Liver (tissue), 8 donors: ENCODE measurements at regions not wholly inside any gene's neighbourhood (a gene's known extent, or its start where the extent isn't known, plus 50 kb on each side); places are given as distances from the start of the nearest gene placed in this dataset.

Experiments
- DNase-seq: peaks from one replicate; pipeline ENCODE4 v3.0.0-alpha.2; 2017; ENCODE audit warnings: low spot score
- H3K27ac ChIP-seq, 2 donors: one replicate each; pipeline ENCODE4 v1.7.0; 2013; ENCODE audit warnings: inconsistent platforms in 2 of 2, low read length in 2 of 2, control low read depth in 1 of 2, low read depth in 1 of 2, mild to moderate bottlenecking in 1 of 2
- H3K27me3 ChIP-seq, 4 donors: one replicate each; pipeline versions ENCODE4 v1.6.1 to v1.7.0; 2013; ENCODE audit warnings: low read length in 3 of 4, inconsistent platforms in 1 of 4, mild to moderate bottlenecking in 1 of 4, moderate library complexity in 1 of 4; ENCODE audit not compliant: control insufficient read depth in 4 of 4, insufficient read depth in 4 of 4
- H3K36me3 ChIP-seq, 4 donors: one replicate each; pipeline versions ENCODE4 v1.6.1 to v1.7.0; 2013; ENCODE audit warnings: low read length in 3 of 4, mild to moderate bottlenecking in 3 of 4, low read depth in 1 of 4, moderate library complexity in 1 of 4; ENCODE audit not compliant: control insufficient read depth in 4 of 4, insufficient read depth in 3 of 4
- H3K4me1 ChIP-seq, 4 donors: one replicate each; pipeline versions ENCODE4 v1.6.1 to v1.7.0; 2013; ENCODE audit warnings: low read length in 3 of 4, mild to moderate bottlenecking in 3 of 4, moderate library complexity in 1 of 4; ENCODE audit not compliant: control insufficient read depth in 4 of 4, insufficient read depth in 4 of 4
- H3K4me3 ChIP-seq, 3 donors: one replicate each; pipeline versions ENCODE4 v1.6.1 to v1.7.0; 2013; ENCODE audit warnings: low read length in 3 of 3, control low read depth in 1 of 3, low read depth in 1 of 3, mild to moderate bottlenecking in 1 of 3
- H3K9ac ChIP-seq, 2 donors: one replicate each; pipeline ENCODE4 v1.7.0; 2013; ENCODE audit warnings: low read length in 2 of 2, mild to moderate bottlenecking in 2 of 2, moderate library complexity in 2 of 2, control low read depth in 1 of 2, low read depth in 1 of 2
- H3K9me3 ChIP-seq, 4 donors: one replicate each; pipeline versions ENCODE4 v1.6.1 to v1.7.0; 2013; ENCODE audit warnings: low read length in 3 of 4; ENCODE audit not compliant: control insufficient read depth in 4 of 4
- EGR1 ChIP-seq, 2 donors: IDR thresholded peaks; 2 replicates each; pipeline ENCODE4 v1.6.1; 2016 to 2018; ENCODE audit warnings: antibody characterized with exemption in 2 of 2, low read depth in 2 of 2
- FOXA1 ChIP-seq: IDR thresholded peaks from 2 replicates; pipeline ENCODE4 v1.6.1; 2016; ENCODE audit warnings: antibody characterized with exemption
- FOXA2 ChIP-seq: IDR thresholded peaks from 2 replicates; pipeline ENCODE4 v1.6.1; 2016; ENCODE audit warnings: antibody characterized with exemption
- GABPA ChIP-seq, 2 donors: IDR thresholded peaks in 1 of 2; conservative IDR thresholded peaks in 1 of 2; 2 replicates each; pipeline ENCODE4 v1.6.1; 2016; ENCODE audit warnings: antibody characterized with exemption in 2 of 2, mild to moderate bottlenecking in 1 of 2, moderate library complexity in 1 of 2
- HNF4A ChIP-seq, 2 donors: conservative IDR thresholded peaks; 2 replicates each; pipeline ENCODE4 v1.6.1; 2016; ENCODE audit warnings: antibody characterized with exemption in 2 of 2, mild to moderate bottlenecking in 2 of 2
- HNF4G ChIP-seq: IDR thresholded peaks from 2 replicates; pipeline ENCODE4 v1.6.1; 2016; ENCODE audit warnings: antibody characterized with exemption
- JUND ChIP-seq, 2 donors: IDR thresholded peaks; 2 replicates each; pipeline ENCODE4 v1.6.1; 2016; ENCODE audit warnings: antibody characterized with exemption in 2 of 2
- NR2F2 ChIP-seq: IDR thresholded peaks from 2 replicates; pipeline ENCODE4 v1.6.1; 2016; ENCODE audit warnings: antibody characterized with exemption
- RAD21 ChIP-seq, 2 donors: IDR thresholded peaks; 2 replicates each; pipeline ENCODE4 v1.6.1; 2016; ENCODE audit warnings: antibody characterized with exemption in 2 of 2, mild to moderate bottlenecking in 2 of 2
- RXRA ChIP-seq, 2 donors: IDR thresholded peaks; 2 replicates each; pipeline ENCODE4 v1.6.1; 2017 to 2018; ENCODE audit warnings: antibody characterized with exemption in 2 of 2, mild to moderate bottlenecking in 1 of 2
- SP1 ChIP-seq: IDR thresholded peaks from 2 replicates; pipeline ENCODE4 v1.6.1; 2018; ENCODE audit warnings: antibody characterized with exemption, mild to moderate bottlenecking
- TAF1 ChIP-seq: conservative IDR thresholded peaks from 2 replicates; pipeline ENCODE4 v1.6.1; 2016; ENCODE audit warnings: antibody characterized with exemption, mild to moderate bottlenecking
- YY1 ChIP-seq: IDR thresholded peaks from 2 replicates; pipeline ENCODE4 v1.6.1; 2016; ENCODE audit warnings: antibody characterized with exemption, mild to moderate bottlenecking
- WGBS: extraction: QIAGEN DNeasy Blood & Tissue Kit; methylation state at CpG from one replicate; pipeline ENCODE4 v1.1.7; 2013; 5-methylcytosine and 5-hydroxymethylcytosine counted together
- TF ChIP-seq, protein P1 (sequence below): IDR thresholded peaks from 2 replicates; pipeline ENCODE4 v1.6.1; 2016; ENCODE audit warnings: antibody characterized with exemption
- TF ChIP-seq, protein P2 (sequence below): IDR thresholded peaks from 2 replicates; pipeline ENCODE4 v1.6.1; 2016; ENCODE audit warnings: antibody characterized with exemption
- TF ChIP-seq, protein P3 (sequence below): IDR thresholded peaks from 2 replicates; pipeline ENCODE4 v1.6.1; 2016; ENCODE audit warnings: antibody characterized with exemption, mild to moderate bottlenecking
- TF ChIP-seq, protein P4 (sequence below): fragments of 150-350 bp; IDR thresholded peaks from 2 replicates; pipeline ENCODE4 v1.5.1; 2017; ENCODE audit warnings: improper control_type of control experiment, low read depth, low read length; ENCODE audit not compliant: missing input control
- TF ChIP-seq, protein P5 (sequence below): IDR thresholded peaks from 2 replicates; pipeline ENCODE4 v1.6.1; 2016; ENCODE audit warnings: antibody characterized with exemption
- donor health status: healthy.
- donor health status: healthy.
- donor health status: healthy.
- donor health status: healthy.
- donor health status: healthy.

DNA sequence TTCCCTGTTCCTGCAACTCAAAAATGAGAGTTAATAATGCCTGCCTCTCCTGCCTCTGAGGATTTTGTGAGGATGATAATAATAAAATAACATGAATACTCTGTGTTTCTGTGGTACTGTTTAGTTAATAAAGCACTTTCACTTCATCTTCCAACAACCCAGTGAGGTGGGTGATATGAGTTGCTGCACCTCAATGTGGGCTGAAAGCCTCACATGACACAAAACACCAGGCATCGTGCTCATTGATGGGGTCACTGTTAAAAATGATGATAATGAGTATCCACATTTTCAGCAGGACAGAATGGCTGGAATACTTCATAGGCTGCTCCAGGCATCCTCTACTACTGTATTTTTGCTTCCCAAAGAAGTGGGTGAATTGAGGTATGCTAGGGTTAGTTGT, 222.8 kb upstream of the NRP1 start:
- Histone ChIP-seq H3K9ac (no peak overlapping the region), H3K27ac (no peak overlapping the region), H3K36me3 (no peaks in the 10 kb centered on the region), H3K4me1 (no peaks in the 10 kb centered on the region), H3K27me3 (no peaks in the 10 kb centered on the region), H3K4me3 (no peak overlapping the region), H3K9me3 (no peaks in the 10 kb centered on the region)
- 82% methylated on average over 1 of the region's 1 CpG for WGBS
- DNase-seq = no peak
- TF ChIP-seq RAD21 (IDR thresholded peaks at IDR 0.05) (no peak), FOXA1 (no peak), GABPA (IDR thresholded peaks at IDR 0.05 in 1 of 2, conservative IDR thresholded peaks at IDR 0.05 in 1 of 2) (no peak), TAF1 (no peak), EGR1 (IDR thresholded peaks at IDR 0.05; ENCODE audit: low read depth in 2 of 2) (no peak), YY1 (no peak)
- TF ChIP-seq, protein P1, sequence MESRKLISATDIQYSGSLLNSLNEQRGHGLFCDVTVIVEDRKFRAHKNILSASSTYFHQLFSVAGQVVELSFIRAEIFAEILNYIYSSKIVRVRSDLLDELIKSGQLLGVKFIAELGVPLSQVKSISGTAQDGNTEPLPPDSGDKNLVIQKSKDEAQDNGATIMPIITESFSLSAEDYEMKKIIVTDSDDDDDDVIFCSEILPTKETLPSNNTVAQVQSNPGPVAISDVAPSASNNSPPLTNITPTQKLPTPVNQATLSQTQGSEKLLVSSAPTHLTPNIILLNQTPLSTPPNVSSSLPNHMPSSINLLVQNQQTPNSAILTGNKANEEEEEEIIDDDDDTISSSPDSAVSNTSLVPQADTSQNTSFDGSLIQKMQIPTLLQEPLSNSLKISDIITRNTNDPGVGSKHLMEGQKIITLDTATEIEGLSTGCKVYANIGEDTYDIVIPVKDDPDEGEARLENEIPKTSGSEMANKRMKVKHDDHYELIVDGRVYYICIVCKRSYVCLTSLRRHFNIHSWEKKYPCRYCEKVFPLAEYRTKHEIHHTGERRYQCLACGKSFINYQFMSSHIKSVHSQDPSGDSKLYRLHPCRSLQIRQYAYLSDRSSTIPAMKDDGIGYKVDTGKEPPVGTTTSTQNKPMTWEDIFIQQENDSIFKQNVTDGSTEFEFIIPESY = no peak
- TF ChIP-seq, protein P2, sequence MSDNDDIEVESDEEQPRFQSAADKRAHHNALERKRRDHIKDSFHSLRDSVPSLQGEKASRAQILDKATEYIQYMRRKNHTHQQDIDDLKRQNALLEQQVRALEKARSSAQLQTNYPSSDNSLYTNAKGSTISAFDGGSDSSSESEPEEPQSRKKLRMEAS = no peak
- TF ChIP-seq, protein P3, sequence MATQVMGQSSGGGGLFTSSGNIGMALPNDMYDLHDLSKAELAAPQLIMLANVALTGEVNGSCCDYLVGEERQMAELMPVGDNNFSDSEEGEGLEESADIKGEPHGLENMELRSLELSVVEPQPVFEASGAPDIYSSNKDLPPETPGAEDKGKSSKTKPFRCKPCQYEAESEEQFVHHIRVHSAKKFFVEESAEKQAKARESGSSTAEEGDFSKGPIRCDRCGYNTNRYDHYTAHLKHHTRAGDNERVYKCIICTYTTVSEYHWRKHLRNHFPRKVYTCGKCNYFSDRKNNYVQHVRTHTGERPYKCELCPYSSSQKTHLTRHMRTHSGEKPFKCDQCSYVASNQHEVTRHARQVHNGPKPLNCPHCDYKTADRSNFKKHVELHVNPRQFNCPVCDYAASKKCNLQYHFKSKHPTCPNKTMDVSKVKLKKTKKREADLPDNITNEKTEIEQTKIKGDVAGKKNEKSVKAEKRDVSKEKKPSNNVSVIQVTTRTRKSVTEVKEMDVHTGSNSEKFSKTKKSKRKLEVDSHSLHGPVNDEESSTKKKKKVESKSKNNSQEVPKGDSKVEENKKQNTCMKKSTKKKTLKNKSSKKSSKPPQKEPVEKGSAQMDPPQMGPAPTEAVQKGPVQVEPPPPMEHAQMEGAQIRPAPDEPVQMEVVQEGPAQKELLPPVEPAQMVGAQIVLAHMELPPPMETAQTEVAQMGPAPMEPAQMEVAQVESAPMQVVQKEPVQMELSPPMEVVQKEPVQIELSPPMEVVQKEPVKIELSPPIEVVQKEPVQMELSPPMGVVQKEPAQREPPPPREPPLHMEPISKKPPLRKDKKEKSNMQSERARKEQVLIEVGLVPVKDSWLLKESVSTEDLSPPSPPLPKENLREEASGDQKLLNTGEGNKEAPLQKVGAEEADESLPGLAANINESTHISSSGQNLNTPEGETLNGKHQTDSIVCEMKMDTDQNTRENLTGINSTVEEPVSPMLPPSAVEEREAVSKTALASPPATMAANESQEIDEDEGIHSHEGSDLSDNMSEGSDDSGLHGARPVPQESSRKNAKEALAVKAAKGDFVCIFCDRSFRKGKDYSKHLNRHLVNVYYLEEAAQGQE = no peak

DNA sequence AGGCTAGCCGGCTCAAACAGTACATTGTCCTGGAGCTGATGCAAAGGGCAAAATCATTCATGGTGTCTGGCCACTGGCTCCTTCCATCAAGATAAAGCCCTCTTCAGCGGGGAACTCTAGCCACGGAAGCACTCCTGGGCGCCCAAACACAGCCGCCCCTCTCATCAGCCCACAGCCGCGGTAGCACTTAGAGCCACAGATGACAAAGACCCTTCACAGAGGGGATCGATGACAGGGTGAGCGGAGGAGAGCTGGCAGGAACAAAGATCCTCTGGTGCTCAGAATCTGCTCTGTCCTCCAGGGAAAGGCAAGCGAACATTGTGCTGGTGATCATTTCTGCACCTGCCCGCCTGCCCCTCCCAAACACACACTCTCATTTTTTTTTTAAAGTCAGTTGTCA, 222.2 kb upstream of the NRP1 start:
- Histone ChIP-seq H3K4me3 (no peak overlapping the region), H3K9ac (no peak overlapping the region), H3K27me3 (no peaks in the 10 kb centered on the region), H3K27ac (no peak overlapping the region), H3K9me3 (no peaks in the 10 kb centered on the region), H3K4me1 (no peaks in the 10 kb centered on the region), H3K36me3 (no peaks in the 10 kb centered on the region)
- no peak for DNase-seq
- TF ChIP-seq GABPA (IDR thresholded peaks at IDR 0.05 in 1 of 2, conservative IDR thresholded peaks at IDR 0.05 in 1 of 2) (no peak), HNF4A (conservative IDR thresholded peaks at IDR 0.05) (no peak), FOXA2 (no peak), JUND (IDR thresholded peaks at IDR 0.05) (no peak), NR2F2 (no peak), YY1 (no peak), SP1 (no peak), RXRA (IDR thresholded peaks at IDR 0.05) (no peak), TAF1 (no peak), HNF4G (no peak), EGR1 (IDR thresholded peaks at IDR 0.05; ENCODE audit: low read depth in 2 of 2) (no peak), FOXA1 (no peak), RAD21 (IDR thresholded peaks at IDR 0.05) (no peak)
- TF ChIP-seq, protein P2 = no peak
- TF ChIP-seq, protein P4, sequence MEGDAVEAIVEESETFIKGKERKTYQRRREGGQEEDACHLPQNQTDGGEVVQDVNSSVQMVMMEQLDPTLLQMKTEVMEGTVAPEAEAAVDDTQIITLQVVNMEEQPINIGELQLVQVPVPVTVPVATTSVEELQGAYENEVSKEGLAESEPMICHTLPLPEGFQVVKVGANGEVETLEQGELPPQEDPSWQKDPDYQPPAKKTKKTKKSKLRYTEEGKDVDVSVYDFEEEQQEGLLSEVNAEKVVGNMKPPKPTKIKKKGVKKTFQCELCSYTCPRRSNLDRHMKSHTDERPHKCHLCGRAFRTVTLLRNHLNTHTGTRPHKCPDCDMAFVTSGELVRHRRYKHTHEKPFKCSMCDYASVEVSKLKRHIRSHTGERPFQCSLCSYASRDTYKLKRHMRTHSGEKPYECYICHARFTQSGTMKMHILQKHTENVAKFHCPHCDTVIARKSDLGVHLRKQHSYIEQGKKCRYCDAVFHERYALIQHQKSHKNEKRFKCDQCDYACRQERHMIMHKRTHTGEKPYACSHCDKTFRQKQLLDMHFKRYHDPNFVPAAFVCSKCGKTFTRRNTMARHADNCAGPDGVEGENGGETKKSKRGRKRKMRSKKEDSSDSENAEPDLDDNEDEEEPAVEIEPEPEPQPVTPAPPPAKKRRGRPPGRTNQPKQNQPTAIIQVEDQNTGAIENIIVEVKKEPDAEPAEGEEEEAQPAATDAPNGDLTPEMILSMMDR = no peak
- TF ChIP-seq, protein P3 = no peak
- TF ChIP-seq, protein P5, sequence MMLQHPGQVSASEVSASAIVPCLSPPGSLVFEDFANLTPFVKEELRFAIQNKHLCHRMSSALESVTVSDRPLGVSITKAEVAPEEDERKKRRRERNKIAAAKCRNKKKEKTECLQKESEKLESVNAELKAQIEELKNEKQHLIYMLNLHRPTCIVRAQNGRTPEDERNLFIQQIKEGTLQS = no peak
- TF ChIP-seq, protein P1 = no peak
- 59% methylated on average over 11 of the region's 11 CpGs for WGBS
